DMS53 treated with DMSO at 0.1 percent for 48 hours (cell line): ENCODE measurements at regions not wholly inside any gene's neighbourhood (a gene's known extent, or its start where the extent isn't known, plus 50 kb on each side); places are given as distances from the start of the nearest gene placed in this dataset.
A peak's percentile ranks its signal among the peaks of the same experiment; 100 is the strongest.
"Not testable (repeated sequence)": the region's sequence is repeated elsewhere in the genome, so short reads cannot be mapped to it uniquely, and the experiment has no call there.

Experiments
- DNase-seq: peaks from one replicate; lab custom pipeline; 2025; ENCODE audit not compliant: unreplicated experiment; lab: John Stamatoyannopoulos, UW

DNA sequence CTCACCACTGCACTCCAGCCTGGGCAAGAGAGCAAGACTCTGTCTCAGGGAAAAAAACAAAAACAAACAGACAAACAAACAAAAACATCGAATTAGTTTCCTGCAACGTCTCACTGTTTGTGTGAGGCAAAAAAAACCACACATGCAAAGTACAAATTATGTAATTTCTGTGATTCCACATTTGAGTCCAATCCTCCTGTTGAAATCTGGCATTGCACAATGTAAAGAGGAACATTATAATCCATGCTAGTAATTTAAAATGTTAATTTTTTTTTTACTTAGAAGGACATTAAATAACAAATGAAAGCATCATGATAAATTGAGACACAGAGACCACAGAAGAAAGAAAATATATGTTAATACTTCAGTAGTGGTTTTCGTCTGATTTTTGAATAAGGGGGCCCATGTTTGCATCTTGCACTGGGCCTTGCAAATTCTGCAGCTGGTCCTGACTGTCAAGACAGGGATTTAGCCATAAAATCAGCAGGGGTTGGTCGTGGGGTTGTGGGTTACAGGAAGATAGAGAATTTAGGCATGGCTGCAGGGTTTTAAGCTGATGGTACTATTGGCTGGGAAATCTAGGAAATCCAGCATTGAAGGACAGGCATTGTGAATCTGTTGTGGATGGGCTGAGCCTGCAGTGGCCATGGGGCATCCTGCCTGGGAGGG is 102.6 kb upstream of the ALDH3B2 start:
- no peak for DNase-seq

DNA sequence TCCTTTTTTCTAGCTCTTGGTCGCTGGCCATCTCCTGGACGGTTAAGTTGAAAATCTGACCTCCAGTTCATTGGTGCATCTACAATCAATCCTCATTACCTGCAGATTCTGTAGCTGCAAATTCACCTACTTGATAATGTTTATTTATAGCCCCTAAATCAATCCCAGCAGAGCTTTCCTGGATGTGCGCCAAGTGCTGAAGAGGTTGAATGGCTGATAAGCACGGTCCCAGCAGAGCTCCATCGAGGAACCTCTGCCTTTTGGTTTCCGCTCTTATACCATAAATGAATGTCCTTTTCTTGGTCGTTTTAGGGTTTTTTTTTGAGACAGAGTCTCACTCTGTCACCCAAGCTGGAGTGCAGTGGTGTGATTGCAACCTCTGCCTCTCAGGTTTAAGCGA is 99.8 kb upstream of the ALDH3B2 start:
- not testable (repeated sequence) for DNase-seq

DNA sequence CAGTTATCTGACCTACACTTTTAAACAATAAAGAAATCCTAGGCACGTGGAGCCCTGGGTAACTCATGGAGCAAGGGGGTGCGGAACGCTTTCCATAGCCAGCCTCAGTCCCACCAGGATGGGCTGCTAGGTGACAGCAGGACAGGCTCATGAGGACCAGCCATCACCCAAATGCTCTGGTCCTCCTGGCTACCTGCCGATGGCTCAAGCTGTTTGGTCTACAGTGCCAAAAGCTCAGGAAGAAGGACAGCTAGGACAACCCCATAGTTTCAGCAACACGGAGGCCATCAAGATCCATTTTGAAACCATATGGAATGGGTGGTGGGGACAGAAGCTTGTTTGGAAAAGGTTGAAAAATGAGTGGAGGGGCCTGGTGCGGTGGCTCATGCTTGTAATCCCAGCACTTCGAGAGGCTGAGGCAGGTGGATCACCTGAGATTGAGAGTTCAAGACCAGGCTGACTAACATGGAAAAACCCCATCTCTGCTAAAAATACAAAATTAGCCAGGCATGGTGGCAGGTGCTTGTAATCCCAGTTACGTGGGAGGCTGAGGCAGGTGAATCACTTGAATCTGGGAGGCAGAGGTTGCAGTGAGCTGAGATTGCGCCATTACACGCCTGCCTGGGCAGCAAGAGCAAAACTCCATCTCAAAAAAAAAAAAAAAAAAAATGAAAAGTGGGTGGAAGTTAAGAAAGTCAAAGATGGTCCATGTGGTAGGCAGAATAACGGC is 93.7 kb upstream of the ALDH3B2 start:
- not testable (repeated sequence) for DNase-seq

DNA sequence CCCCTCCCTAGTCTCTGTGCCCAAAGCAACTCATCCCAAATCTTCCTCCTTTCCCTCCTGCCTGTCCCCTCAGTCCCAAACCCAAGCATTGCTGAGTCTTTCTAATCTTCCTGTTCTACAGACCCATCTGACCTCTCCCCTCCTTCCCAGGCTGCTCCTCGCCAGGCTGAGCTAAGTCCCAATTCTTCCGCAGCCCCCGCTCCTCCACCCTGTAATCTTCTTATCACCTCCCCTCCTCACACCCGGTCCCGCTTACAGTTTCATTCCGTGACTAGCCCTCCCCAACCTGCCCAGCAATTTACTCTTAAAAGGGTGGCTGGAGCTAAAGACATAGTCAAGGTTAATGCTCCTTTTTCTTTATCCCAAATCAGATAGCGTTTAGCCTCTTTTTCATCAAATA is 86.8 kb upstream of the ALDH3B2 start:
- not testable (repeated sequence) for DNase-seq

DNA sequence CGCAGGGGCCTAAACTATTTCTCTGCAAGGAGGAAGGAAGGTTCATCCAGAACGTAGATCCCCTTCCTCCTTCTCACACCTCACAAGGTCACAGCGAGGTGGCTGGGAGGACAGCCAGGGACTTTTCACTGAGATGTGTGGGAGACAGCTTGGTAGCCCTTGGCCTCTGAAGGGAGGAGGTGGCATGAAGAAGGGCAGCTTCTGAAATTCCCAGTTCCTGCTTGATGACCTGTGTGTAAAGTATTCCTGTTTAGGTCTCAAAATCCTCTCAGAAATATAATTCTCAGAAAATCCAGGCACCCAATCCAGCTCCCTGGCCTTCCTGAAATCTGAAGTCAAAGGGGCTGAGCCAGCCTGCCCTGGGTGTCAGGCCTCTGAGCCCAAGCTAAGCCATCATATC is 84.9 kb upstream of the ALDH3B2 start:
- DNase-seq: not testable (repeated sequence)

DNA sequence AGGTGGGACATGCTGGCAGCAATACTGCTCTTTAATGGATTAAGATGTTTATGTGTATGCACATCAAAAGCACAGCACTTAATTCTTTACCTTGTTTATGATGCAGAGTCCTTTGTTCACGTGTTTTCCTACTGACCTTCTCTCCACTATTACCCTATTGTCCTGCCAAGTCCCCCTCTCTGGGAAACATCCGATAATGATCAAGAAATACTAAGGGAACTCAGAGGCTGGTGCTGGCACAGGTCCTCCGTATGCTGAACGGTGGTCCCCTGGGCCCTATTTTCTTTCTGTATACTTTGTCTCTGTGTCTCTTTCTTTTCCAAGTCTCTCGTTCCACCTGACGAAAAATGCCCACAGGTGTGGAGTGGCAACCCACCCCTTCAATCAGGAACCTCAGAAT is 84.0 kb upstream of the ALDH3B2 start:
- not testable (repeated sequence) for DNase-seq

DNA sequence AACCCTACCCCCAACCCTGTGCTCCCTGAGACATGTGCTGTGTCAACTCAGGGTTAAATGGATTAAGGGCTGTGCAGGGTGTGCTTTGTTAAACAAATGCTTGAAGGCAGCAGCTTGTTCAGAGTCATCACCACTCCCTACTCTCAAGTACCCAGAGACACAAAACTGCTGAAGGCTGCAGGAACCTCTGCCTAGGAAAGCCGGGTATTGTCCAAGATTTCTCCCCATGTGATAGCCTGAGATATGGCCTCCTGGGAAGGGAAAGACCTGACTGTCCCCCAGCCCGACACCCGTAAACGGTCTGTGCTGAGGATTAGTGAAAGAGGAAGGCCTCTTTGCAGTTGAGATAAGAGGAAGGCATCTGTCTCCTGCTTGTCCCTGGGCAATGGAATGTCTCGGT is 83.6 kb upstream of the ALDH3B2 start:
- DNase-seq: not testable (repeated sequence)

DNA sequence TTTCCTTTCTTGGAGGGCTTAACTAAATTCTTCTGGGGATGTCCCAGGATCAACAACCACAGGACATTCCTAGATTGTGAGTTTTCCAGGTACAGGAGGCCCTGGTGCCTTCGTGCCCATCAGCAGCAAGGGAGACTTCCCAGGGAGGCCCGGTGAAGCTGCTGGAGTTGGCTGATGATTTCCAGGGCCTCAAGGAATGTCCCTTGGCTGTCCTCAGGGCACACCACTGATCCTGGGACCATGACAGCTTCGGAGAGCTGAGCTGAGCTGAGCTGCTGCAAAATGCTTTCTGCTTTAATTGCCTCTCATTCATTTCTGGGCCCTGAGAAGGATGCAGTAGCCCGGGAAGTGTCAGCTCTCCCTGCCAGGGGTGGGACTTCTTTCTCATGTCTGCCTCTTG is 79.4 kb upstream of the ALDH3B2 start:
- not testable (repeated sequence) for DNase-seq

DNA sequence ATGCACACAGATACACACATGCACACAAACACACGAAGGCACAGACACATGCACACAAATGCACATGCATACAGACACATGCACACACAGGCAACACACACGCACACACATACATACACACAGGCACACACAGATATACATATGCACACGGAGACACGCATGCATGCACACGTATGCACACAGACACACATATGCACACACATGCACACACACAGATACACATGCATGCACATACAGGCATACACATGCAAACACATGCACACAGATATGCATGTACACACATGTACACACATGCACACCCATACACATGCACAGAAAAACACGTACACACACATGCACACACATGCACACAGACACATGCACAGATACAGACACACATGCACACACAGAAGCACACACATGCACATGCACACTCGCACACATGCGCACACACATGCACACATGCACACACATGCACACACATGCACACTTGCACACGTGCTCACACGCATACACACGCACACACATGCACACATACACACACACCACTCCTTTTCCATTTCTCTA is 70.8 kb upstream of the ALDH3B2 start:
- DNase-seq: no peak

DNA sequence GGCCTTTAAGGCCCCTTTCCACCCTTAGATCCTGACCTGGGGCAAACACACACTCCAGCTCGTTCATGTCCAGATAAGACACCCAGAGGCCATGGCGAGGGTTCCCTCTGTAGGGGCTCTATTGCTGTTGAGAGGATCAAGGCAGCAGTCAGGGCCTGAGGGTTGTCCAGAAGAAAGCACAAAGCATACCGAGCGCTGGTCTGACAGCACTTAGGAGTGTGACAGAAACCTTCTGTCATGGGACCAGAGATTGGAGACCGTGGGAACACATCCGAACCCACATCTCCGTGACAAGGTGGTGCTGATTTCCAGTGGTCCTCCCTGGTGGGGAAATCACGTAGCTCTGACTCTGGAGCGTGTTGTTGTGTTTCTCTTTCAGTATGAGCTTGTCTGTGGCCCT is 69.8 kb upstream of the ALDH3B2 start:
- DNase-seq: not testable (repeated sequence)

DNA sequence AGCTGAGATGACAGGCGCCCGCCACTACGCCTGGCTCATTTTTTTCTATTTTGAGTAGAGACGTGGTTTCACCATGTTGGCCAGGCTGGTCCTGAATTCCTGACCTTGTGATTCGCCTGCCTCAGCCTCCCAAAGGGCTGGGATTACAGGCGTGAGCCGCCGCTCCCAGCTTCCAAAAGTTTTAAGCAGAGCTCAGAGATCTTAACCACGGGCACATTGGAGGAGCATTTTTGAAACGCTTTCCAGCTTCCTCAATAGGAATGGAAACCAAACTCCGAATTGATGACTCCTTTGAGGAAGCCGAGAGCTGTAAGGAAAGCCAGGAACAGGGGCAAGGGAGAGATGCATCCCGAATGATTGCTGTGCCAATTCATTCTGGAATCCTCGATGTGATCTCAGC is 63.8 kb upstream of the ALDH3B2 start:
- DNase-seq: not testable (repeated sequence)

DNA sequence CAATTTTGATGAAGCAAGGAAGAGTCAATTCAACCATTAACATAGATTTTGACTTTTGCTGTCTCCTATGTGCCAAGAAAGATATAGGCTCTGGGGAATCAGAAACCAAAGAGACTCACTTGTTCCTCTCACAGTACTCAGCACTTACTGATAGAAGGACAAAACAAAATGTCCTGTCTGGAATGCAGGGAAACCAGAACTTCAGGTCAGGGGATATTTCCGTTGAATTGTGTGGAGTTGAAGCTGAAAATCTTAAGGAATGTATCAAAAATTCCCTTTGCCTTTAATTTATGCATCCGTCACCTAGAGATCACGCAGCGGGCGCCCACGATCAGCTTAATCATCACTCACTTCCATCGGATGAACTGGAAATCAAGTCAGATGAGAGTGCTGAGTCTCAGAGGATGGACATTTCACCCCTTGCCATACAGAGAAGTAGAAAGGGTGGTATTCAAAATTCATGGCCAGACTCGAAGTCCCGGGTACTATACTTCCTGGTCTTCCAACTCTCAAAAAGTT is 63.2 kb upstream of the ALDH3B2 start:
- DNase-seq: not testable (repeated sequence)

DNA sequence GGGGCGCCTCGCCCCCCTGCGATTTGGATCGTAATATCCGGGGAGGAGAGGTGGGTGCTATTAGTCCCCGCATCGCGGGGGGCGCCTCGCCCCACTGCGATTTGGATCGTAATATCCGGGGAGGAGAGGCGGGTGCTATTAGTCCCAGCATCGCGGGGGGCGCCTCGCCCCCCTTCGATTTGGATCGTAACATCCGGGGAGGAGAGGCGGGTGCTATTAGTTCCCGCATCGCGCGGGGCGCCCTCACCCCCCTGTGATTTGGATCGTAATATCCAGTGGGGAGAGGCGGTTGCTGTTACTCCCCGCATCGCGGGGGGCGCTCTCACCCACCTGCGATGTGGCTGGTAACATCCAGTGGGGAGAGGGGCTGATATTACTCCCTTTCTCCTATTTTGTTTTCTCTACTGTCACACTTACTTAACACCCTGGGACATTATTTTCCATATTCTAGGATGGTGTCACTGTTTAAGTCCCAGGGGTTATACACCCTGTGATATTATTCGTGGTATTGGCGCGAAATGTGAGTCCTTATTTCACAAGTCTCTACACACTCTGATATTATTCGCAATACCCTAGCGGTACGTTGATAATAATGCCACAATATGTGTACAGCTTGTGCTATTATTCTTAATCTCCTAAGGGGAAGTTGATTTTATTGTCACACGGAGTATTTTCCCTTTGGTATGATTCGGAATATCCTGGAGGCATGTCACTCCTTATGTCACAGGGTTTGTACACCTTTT is 57.8 kb upstream of the ALDH3B2 start:
- peak; percentile 60 for DNase-seq

DNA sequence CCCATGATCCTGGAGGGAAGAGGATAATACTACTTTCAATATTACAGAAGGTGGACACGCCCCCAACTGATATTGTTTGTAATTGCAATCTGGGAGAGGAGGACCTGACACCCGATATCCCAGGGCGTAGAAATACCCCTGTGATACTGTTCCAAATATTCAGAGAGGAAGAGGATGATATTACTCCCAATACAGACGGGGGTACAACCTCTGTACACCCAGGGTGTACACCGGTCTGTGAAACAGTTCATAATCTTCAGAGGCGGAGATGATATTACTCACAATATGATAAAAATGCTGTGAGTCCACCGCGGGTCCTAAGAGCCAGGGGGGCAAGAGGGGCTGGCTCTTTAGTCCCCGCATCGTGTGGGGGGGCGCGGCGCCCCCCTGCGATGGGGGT is 57.2 kb upstream of the ALDH3B2 start:
- no peak for DNase-seq

DNA sequence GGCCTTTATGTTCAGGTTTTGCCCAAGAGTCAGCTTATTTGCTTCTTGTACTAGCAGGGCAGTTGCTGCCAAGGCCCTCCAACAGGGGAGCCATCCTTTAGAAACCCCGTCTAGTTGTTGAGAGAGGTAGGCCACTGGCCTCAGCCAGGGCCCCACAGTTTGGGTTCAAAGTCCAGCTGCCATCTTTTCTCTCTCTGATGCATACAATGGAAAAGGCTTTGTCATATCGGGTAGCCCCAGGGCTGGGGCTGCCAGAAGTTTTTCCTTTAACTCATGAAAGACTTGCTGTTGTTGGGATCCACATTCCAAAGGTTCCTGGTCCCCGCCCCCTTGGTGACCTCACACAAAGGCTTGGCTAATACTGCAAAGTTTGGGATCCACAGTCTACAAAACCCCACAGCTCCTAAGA is 53.7 kb upstream of the ALDH3B2 start:
- not testable (repeated sequence) for DNase-seq

DNA sequence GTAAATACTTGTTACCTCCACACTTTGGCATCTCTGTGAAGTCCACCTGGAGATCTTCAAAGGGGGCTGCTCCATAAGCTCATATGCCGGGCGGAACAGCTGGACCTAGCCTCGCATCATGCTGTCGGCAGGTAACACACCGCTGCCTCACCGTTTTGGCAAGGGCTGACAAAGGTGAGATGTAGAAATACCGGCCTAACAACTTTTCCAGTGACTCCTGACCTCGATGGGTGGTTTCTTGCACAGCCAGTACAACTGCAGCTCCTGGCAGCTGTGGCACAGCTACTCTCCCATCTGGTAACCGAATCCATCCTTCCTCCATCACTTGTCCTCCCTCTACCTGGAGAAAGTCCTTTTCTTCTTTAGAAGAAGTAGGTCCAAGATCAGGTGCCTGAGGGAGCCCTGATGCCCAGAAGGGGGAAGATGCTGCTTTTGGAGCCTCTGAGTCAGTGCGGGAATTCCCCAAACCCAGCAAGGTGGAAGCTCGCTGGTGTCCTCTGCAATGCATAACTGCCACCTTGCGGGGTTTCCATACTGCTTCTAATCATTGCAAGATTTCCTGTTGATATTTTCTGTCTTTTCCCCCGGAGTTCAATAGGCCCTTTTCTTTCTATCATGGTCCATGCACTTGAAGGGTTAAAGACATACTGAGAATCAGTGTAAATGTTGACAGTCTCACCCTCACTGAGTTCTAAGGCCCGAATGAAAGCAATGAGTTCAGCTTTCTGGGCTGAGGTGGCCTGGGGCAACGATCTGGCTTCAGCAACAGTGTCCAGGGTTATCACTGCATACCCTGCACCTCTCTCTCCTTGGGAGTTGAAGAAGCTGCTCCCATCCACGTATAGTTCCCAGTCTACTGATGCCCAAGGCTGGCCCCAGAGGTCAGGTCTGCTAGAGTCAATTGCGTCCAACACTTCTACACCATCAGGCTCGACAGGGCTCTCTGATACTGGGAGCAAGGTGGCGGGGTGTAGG is 52.9 kb upstream of the ALDH3B2 start:
- not testable (repeated sequence) for DNase-seq
